A673 (cell line): ENCODE measurements at regions not wholly inside any gene's neighbourhood (a gene's known extent, or its start where the extent isn't known, plus 50 kb on each side); places are given as distances from the start of the nearest gene placed in this dataset.

ENCODE experiments used
- BruUV-seq: library from RNA; stranded (reverse); fragments of 400-500 nt; replicated peaks from 2 replicates; lab custom pipeline; 2021; lab: Mats Ljungman, UMichigan
- CTCF ChIA-PET: fragments of 300-600 bp; sonication (Branson Sonifier 250); formaldehyde crosslinking; loops from one replicate; lab custom pipeline; 2022; ENCODE audit warnings: antibody characterized with exemption; lab: Charles Lee
- POLR2A ChIA-PET: fragments of 300-600 bp; sonication (Branson Sonifier 250); formaldehyde crosslinking; loops from one replicate; lab custom pipeline; 2022; ENCODE audit warnings: antibody characterized with exemption; ENCODE audit not compliant: low non-redundant PET; lab: Charles Lee
- DNase-seq: peaks from one replicate; pipeline ENCODE4 v3.0.0-alpha.2; 2015; ENCODE audit warnings: low spot score
- H3K27ac ChIP-seq: fragments of 200-600 bp; sonication (generic); 2 replicates; pipeline ENCODE4 v1.5.1; 2016; ENCODE audit warnings: mixed run types, low read depth, mild to moderate bottlenecking, mixed read lengths, antibody characterized with exemption, low read length; ENCODE audit not compliant: poor library complexity, severe bottlenecking
- H3K27me3 ChIP-seq: fragments of 200-600 bp; sonication (generic); replicated peaks from 2 replicates; pipeline ENCODE4 v1.6.1; 2017; ENCODE audit warnings: mixed run types, low read depth, mild to moderate bottlenecking, mixed read lengths, antibody characterized with exemption, low read length; ENCODE audit not compliant: insufficient read depth, poor library complexity
- H3K36me3 ChIP-seq: fragments of 200-600 bp; sonication (generic); 2 replicates; pipeline ENCODE4 v1.6.1; 2016; ENCODE audit warnings: mixed run types, mild to moderate bottlenecking, mixed read lengths, antibody characterized with exemption, low read length; ENCODE audit not compliant: insufficient read depth, poor library complexity, severe bottlenecking
- H3K4me1 ChIP-seq: fragments of 200-600 bp; sonication (generic); 2 replicates; pipeline ENCODE4 v1.6.1; 2017; ENCODE audit warnings: mixed run types, mild to moderate bottlenecking, mixed read lengths, antibody characterized with exemption, low read length; ENCODE audit not compliant: insufficient read depth, poor library complexity, severe bottlenecking
- H3K4me3 ChIP-seq: fragments of 200-600 bp; sonication (generic); 2 replicates; pipeline ENCODE4 v1.5.1; 2016; ENCODE audit warnings: low read depth, mixed run types, mild to moderate bottlenecking, mixed read lengths, low read length; ENCODE audit not compliant: poor library complexity, severe bottlenecking
- H3K9me3 ChIP-seq: fragments of 200-600 bp; sonication (generic); 2 replicates; pipeline ENCODE4 v1.6.1; 2016; ENCODE audit warnings: mixed run types, low read depth, mild to moderate bottlenecking, mixed read lengths, antibody characterized with exemption, low read length; ENCODE audit not compliant: poor library complexity, severe bottlenecking
- CTCF ChIP-seq: fragments of 300-800, 200-600 bp; sonication (generic); conservative IDR thresholded peaks from 2 replicates; pipeline ENCODE4 v1.5.1; 2017; ENCODE audit warnings: low read depth, mild to moderate bottlenecking, antibody characterized with exemption, low read length, moderate library complexity, mixed read lengths
- EZH2 ChIP-seq: fragments of 200-600 bp; sonication (generic); IDR thresholded peaks from 2 replicates; pipeline ENCODE4 v1.6.1; 2017; ENCODE audit warnings: borderline replicate concordance, low read depth, mild to moderate bottlenecking, mixed read lengths, antibody characterized with exemption, low read length; ENCODE audit not compliant: poor library complexity, severe bottlenecking
- intact Hi-C: fragments of 100-400 bp; cut with micrococcal nuclease; formaldehyde crosslinking; loops from one replicate; pipeline ENCODE4 v1.10.0; 2022; ENCODE audit not compliant: unreplicated experiment

- no peaks in the 10 kb centered on the region for H3K27me3 ChIP-seq
- H3K36me3 ChIP-seq = no peaks in the 10 kb centered on the region
- no peak overlapping the region for H3K27ac ChIP-seq
- POLR2A ChIA-PET = no interaction called here
- CTCF ChIA-PET = no interaction called here
- H3K4me1 ChIP-seq = no peaks in the 10 kb centered on the region
- intact Hi-C loops = no loop called here
- no peaks in the 10 kb centered on the region for H3K9me3 ChIP-seq
- no peak overlapping the region for H3K4me3 ChIP-seq
- TF ChIP-seq EZH2 (no peak), CTCF (no peak)
- no TSS peak for BruUV-seq
- DNase-seq = no peak
These were observed 417.1 kb downstream of the HRH4 start for GRCh38 chr18:24877546-24877945.

GRCh38 chr18:24878289-24878688, 417.9 kb downstream of the HRH4 start:
- Histone ChIP-seq H3K27ac (no peak overlapping the region), H3K27me3 (no peaks in the 10 kb centered on the region), H3K36me3 (no peaks in the 10 kb centered on the region), H3K9me3 (no peaks in the 10 kb centered on the region), H3K4me1 (no peaks in the 10 kb centered on the region), H3K4me3 (no peak overlapping the region)
- peak; percentile 18 for DNase-seq
- ChIA-PET CTCF (no interaction called here), POLR2A (no interaction called here)
- TF ChIP-seq EZH2 (no peak), CTCF (peak; percentile 54)
- no TSS peak for BruUV-seq
- intact Hi-C loops = loop anchor here (2.0 kb wide), 1 partner anchor 955 kb away; no protein-coding TSS in a partner anchor

DNA sequence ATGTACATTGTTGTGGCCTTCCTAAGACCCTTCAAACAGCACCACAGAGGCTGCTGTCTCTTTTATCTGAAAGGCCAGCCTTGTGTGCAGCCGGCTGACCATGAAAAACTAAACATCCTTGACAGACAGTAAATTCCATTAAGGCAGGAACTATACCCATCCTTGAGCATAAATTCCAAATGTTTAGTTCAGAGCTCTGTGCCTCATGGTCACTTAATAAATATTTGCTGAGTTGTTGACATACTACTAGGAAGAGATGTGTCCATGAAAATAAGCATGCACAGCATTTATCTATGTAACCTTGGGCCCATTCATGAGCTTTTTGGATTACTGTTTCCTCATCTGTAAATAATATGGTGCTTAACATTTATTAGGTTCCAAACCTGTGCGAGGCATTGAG, 424.8 kb downstream of the HRH4 start:
- no peaks in the 10 kb centered on the region for H3K36me3 ChIP-seq
- H3K4me3 ChIP-seq = no peak overlapping the region
- H3K4me1 ChIP-seq = no peaks in the 10 kb centered on the region
- H3K27me3 ChIP-seq = no peaks in the 10 kb centered on the region
- intact Hi-C loops = loop anchor here (10.0 kb wide), 1 partner anchor 200 kb away; no protein-coding TSS in a partner anchor
- no peaks in the 10 kb centered on the region for H3K9me3 ChIP-seq
- POLR2A ChIA-PET = no interaction called here
- no TSS peak for BruUV-seq
- TF ChIP-seq CTCF (no peak), EZH2 (no peak)
- CTCF ChIA-PET = no interaction called here
- no peak for DNase-seq
- H3K27ac ChIP-seq = no peak overlapping the region
